Uterus (tissue), 3 donors: ENCODE measurements at regions not wholly inside any gene's neighbourhood (a gene's known extent, or its start where the extent isn't known, plus 50 kb on each side); places are given as distances from the start of the nearest gene placed in this dataset.
A peak's percentile ranks its signal among the peaks of the same experiment; 100 is the strongest.
"Not testable (repeated sequence)": the region's sequence is repeated elsewhere in the genome, so short reads cannot be mapped to it uniquely, and the experiment has no call there.

Source experiments
- DNase-seq, 2 donors: peaks; one replicate each; pipeline ENCODE4 v3.0.0-alpha.2; 2019 to 2020
- H3K27ac ChIP-seq, 2 donors: fragments of 200-600 bp; sonication (generic); 1 replicate in 1 of 2; 2 replicates in 1 of 2; pipeline ENCODE4 v1.5.1; 2016 to 2018
- H3K27me3 ChIP-seq, 2 donors: fragments of 200-600 bp; sonication (generic); one replicate each; pipeline ENCODE4 v1.5.1; 2018 to 2019; ENCODE audit warnings: control low read depth in 1 of 2
- H3K36me3 ChIP-seq, 2 donors: fragments of 200-600 bp; sonication (generic); one replicate each; pipeline ENCODE4 v1.5.1; 2019; ENCODE audit warnings: control low read depth in 1 of 2
- H3K4me1 ChIP-seq, 2 donors: fragments of 200-600 bp; sonication (generic); one replicate each; pipeline ENCODE4 v1.5.1; 2018 to 2019; ENCODE audit warnings: control low read depth in 1 of 2
- H3K4me3 ChIP-seq, 2 donors: fragments of 200-600 bp; sonication (generic); 1 replicate in 1 of 2; 2 replicates in 1 of 2; pipeline ENCODE4 v1.5.1; 2018 to 2019; ENCODE audit warnings: mild to moderate bottlenecking in 1 of 2
- H3K9me3 ChIP-seq, 2 donors: fragments of 200-600 bp; sonication (generic); one replicate each; pipeline ENCODE4 v1.5.1; 2019; ENCODE audit warnings: control low read depth in 1 of 2
- POLR2A ChIP-seq, 2 donors: fragments of 450-650 bp; IDR thresholded peaks; one replicate each; pipeline ENCODE4 v1.6.1; 2016; ENCODE audit warnings: antibody characterized with exemption in 2 of 2, mild to moderate bottlenecking in 1 of 2, moderate library complexity in 1 of 2
- intact Hi-C: fragments of 100-400 bp; cut with DNase I; formaldehyde crosslinking; loops from one replicate; pipeline ENCODE4 v1.15.1; 2023; ENCODE audit warnings: low total_unique reads
- TF ChIP-seq, protein P1 (sequence below), 4 experiments: fragments of 200-600 bp in 2 of 4; fragments of 450-650 bp in 2 of 4; sonication (generic) in 2 of 4; IDR thresholded peaks; one replicate each; pipeline ENCODE4 v1.5.1; 2016 to 2019; ENCODE audit warnings: antibody characterized with exemption in 4 of 4, mild to moderate bottlenecking in 2 of 4, moderate library complexity in 1 of 4
- donor health status: DM: yes; HTN: yes; CAD: no.

- H3K27me3 ChIP-seq = no peaks in the 10 kb centered on the region
- TF ChIP-seq POLR2A (IDR thresholded peaks at IDR 0.05) = peak; percentile 52 to 53
- TF ChIP-seq, protein P1, sequence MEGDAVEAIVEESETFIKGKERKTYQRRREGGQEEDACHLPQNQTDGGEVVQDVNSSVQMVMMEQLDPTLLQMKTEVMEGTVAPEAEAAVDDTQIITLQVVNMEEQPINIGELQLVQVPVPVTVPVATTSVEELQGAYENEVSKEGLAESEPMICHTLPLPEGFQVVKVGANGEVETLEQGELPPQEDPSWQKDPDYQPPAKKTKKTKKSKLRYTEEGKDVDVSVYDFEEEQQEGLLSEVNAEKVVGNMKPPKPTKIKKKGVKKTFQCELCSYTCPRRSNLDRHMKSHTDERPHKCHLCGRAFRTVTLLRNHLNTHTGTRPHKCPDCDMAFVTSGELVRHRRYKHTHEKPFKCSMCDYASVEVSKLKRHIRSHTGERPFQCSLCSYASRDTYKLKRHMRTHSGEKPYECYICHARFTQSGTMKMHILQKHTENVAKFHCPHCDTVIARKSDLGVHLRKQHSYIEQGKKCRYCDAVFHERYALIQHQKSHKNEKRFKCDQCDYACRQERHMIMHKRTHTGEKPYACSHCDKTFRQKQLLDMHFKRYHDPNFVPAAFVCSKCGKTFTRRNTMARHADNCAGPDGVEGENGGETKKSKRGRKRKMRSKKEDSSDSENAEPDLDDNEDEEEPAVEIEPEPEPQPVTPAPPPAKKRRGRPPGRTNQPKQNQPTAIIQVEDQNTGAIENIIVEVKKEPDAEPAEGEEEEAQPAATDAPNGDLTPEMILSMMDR (IDR thresholded peaks at IDR 0.05) = peak in 2 of 4 experiments; percentile 21 to 34
- no peaks in the 10 kb centered on the region for H3K9me3 ChIP-seq
- peak overlapping the region; percentile 19 to 39 for H3K4me3 ChIP-seq
- intact Hi-C loops = loop anchor here (1.0 kb wide), 1 partner anchor 162 kb away; the partner anchor contains the start of gene TBL1XR1
- peaks cover 0 to 15% of the 10 kb centered on the region in 2 donors for H3K4me1 ChIP-seq
- H3K36me3 ChIP-seq = no peaks in the 10 kb centered on the region
- H3K27ac ChIP-seq = peak overlapping the region; percentile 81 to 83
- DNase-seq = peak; percentile 96
These were observed 162.5 kb upstream of the TBL1XR1 start for GRCh38 chr3:177359593-177360357.

DNA sequence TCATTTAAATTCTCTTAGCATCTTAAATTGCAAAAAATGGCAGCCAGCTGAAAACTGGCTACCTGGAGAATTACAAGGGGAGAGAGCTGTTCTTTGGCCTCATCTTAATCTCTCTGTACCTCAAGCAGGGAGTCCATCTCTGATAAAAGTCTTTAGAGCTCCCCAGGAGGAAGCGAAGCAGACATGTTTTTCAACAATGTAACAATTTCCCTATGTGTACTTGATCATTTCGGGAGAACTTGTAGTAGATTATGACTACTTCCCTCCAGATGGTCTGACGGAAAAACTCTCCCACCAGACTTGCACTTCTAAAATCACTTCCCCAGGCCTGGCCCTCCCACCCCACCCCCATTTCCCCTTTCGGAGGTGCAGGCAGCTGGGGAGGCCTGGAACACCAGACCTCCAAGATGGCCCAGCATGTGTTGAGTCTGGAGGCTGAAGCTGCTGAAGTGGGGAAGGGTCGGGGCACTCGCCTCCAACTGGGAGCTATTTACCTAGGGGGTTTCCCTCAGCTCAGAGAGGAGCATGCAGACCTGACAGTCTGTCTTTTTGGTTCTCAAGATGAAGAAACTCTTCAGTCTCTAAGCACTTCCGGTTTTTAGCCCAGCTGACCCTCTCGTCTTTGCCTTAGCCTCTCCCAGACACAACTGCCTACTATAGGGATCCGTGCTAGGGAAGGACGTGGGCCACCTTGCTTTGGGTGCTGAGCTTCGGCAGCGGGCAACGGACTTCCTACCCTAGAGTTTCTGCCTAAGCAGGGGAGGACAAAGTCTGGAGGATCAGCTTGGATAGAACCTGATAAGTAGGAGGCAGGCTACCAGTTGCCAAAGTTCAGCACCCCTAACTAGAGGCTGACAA is 164.0 kb upstream of the TBL1XR1 start:
- TF ChIP-seq, protein P1 (IDR thresholded peaks at IDR 0.05) = no peak
- TF ChIP-seq POLR2A (IDR thresholded peaks at IDR 0.05) = no peak
- Histone ChIP-seq H3K27ac (peak overlapping the region; percentile 81 to 83), H3K4me3 (no peak overlapping the region), H3K4me1 (peaks cover 0 to 15% of the 10 kb centered on the region in 2 donors), H3K36me3 (no peaks in the 10 kb centered on the region), H3K9me3 (no peaks in the 10 kb centered on the region), H3K27me3 (no peaks in the 10 kb centered on the region)
- no peak for DNase-seq
- intact Hi-C loops = no loop called here

- peaks cover 0 to 14% of the 10 kb centered on the region in 2 donors for H3K4me1 ChIP-seq
- TF ChIP-seq, protein P1 (IDR thresholded peaks at IDR 0.05) = no peak
- TF ChIP-seq POLR2A (IDR thresholded peaks at IDR 0.05) = no peak
- H3K36me3 ChIP-seq = no peaks in the 10 kb centered on the region
- DNase-seq = no peak
- no peaks in the 10 kb centered on the region for H3K27me3 ChIP-seq
- intact Hi-C loops = no loop called here
- no peak overlapping the region for H3K27ac ChIP-seq
- no peaks in the 10 kb centered on the region for H3K9me3 ChIP-seq
- no peak overlapping the region for H3K4me3 ChIP-seq
These were observed 165.3 kb upstream of the TBL1XR1 start for GRCh38 chr3:177362626-177363025.

DNA sequence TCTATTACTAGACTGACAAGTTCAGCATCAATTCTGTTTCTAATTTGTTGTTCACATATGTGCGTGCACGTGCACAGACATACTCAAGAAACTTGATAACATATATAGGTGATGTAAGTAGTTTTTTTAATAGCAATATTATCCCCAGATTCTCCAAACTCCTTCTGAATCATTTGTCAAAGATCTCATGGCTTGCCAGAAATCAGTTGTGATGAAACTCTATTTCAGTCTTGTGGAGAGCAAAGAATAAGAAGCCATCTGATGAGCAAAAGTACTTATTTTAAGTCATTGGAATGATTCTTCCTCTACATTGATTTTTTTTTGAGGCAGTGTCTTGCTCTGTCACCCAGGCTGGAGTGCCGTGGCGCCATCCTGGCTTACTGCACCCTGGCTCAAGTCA is 167.0 kb upstream of the TBL1XR1 start:
- H3K9me3 ChIP-seq = no peaks in the 10 kb centered on the region
- H3K36me3 ChIP-seq = no peaks in the 10 kb centered on the region
- intact Hi-C loops = no loop called here
- no peaks in the 10 kb centered on the region for H3K27me3 ChIP-seq
- no peak overlapping the region for H3K27ac ChIP-seq
- H3K4me1 ChIP-seq = peaks cover 0 to 8% of the 10 kb centered on the region in 2 donors
- H3K4me3 ChIP-seq = no peak overlapping the region
- no peak for DNase-seq
- TF ChIP-seq, protein P1 (IDR thresholded peaks at IDR 0.05) = no peak
- no peak for TF ChIP-seq POLR2A (IDR thresholded peaks at IDR 0.05)

- H3K27ac ChIP-seq = not testable (repeated sequence)
These were observed 168.0 kb upstream of the TBL1XR1 start for GRCh38 chr3:177365294-177365693.

More at GRCh38 chr3:177365294-177365693, 168.0 kb upstream of the TBL1XR1 start:
- intact Hi-C loops, H3K36me3 ChIP-seq, DNase-seq, H3K4me3 ChIP-seq, H3K4me1 ChIP-seq, H3K9me3 ChIP-seq, H3K27me3 ChIP-seq: not testable (repeated sequence)
